ENCODE measurements at regions not wholly inside any gene's neighbourhood (a gene's known extent, or its start where the extent isn't known, plus 50 kb on each side); places are given as distances from the start of the nearest gene placed in this dataset.

GRCh38 chrY:7310482-7311269 is 399.1 kb upstream of the AMELY start:
- TF ChIP-seq CTCF (IDR thresholded peaks at IDR 0.05) (no peak), POLR2A (IDR thresholded peaks at IDR 0.05) (no peak)
